GM13977 (cell line): ENCODE measurements at regions not wholly inside any gene's neighbourhood (a gene's known extent, or its start where the extent isn't known, plus 50 kb on each side); places are given as distances from the start of the nearest gene placed in this dataset.

Experiments
- DNase-seq: peaks from one replicate; pipeline ENCODE4 v3.0.0; 2012; ENCODE audit warnings: low spot score
- CTCF ChIP-seq: IDR thresholded peaks from 2 replicates; pipeline ENCODE4 v1.5.1; 2012; ENCODE audit warnings: mild to moderate bottlenecking, control low read depth; ENCODE audit not compliant: insufficient read depth; ENCODE audit errors: extremely low read depth, missing control alignments
- in situ Hi-C: fragments of 300-500 bp; cut with MboI; formaldehyde crosslinking; loops from one replicate; pipeline ENCODE4 v1.12.0; 2022; ENCODE audit warnings: low sequenced_read_pairs, low pct_unique_long_range_greater_than_20kb, mixed read lengths, inconsistent platforms; ENCODE audit not compliant: unreplicated experiment

DNA sequence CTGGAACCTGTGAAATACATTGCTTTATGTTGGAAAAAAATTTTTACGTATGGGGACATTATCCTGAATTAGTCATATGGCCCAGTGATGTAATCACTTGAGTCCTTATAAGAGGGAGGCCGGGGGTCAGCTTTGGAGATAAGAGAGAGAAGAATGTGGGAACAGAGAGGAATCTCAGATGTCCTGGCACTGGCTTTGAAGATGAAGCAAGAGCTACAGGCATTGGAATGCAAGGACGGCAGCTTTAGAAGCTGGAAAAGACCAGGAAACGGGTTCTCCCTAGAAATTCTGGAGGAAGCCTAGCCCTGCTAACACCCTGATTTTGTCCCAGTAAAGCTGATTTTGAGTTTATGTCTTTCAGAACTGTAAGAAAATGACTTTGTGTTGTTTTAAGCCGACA, 1129.9 kb upstream of the GYPC start:
- DNase-seq: no peak
- no peak for TF ChIP-seq CTCF

GRCh38 chr2:125535089-125535488, 1120.9 kb upstream of the GYPC start:
- in situ Hi-C loops: no loop called here
- no peak for TF ChIP-seq CTCF
- DNase-seq: no peak

More for the DNA sequence above, 1129.9 kb upstream of the GYPC start:
- in situ Hi-C loops: no loop called here

DNA sequence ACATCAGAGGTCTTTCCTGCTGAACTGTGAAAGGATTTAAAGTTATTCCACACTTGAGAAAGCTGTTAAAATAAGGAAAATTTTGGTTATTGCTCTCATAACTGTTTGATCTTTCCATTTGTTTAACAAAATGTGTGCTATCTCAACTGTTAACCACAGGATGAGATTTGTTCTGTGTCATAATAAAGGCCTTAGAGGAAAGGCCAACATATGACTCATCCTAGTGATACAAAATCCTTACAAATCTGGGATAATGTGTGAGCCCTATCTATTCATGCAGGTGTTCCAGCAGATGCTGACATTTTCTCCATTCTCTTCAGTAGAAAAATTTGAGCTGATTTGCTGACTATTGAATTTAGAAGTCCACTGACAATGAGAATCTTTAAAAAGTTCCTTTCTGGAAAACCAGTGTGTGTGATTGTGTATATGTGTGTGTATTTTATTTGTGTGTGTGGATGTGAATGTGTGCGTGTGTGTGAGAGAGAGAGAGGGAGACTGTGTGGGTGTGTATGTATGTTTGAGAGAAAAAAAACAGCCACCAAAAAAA, 1111.9 kb upstream of the GYPC start:
- TF ChIP-seq CTCF: no peak
- in situ Hi-C loops: no loop called here
- no peak for DNase-seq

- no peak for TF ChIP-seq CTCF
- in situ Hi-C loops: no loop called here
- DNase-seq: no peak
Measured at GRCh38 chr2:125553768-125554167, 1102.2 kb upstream of the GYPC start.

DNA sequence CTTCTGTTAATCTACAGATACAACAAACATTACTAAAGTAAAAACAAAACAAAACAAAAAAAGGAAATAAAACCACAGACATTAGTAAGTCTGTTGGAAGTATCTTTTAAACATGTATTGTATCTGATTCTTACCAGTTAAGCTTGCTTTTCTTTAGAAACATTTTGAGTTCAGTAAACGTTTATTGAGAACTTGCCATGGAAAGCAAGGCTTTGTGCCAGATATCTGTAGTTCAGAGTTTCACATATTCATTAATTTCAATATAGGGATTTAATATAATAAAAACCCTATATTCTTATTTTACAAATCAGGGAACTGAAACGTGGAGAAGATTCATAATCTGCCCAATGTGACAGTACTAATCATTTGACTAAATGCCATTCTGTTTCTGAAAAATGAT, 1101.0 kb upstream of the GYPC start:
- in situ Hi-C loops: no loop called here
- DNase-seq: no peak
- TF ChIP-seq CTCF: no peak

GRCh38 chr2:125559186-125559585, 1096.8 kb upstream of the GYPC start:
- no peak for TF ChIP-seq CTCF
- in situ Hi-C loops: no loop called here
- DNase-seq: peak; percentile 7

- in situ Hi-C loops: no loop called here
- no peak for DNase-seq
- TF ChIP-seq CTCF: no peak
Measured at GRCh38 chr2:125560855-125561254, 1095.1 kb upstream of the GYPC start.
